HEK293T (cell line): ENCODE measurements at regions not wholly inside any gene's neighbourhood (a gene's known extent, or its start where the extent isn't known, plus 50 kb on each side); places are given as distances from the start of the nearest gene placed in this dataset.

Source experiments
- CTCF ChIA-PET: fragments of 350-600 bp; formaldehyde crosslinking; extraction: SDS; loops from one replicate; lab custom pipeline; 2021; ENCODE audit warnings: antibody characterized with exemption, inconsistent platforms; lab: Yijun Ruan, JAX
- POLR2A ChIA-PET: fragments of 350-600 bp; formaldehyde crosslinking; extraction: SDS; loops from one replicate; lab custom pipeline; 2020; ENCODE audit warnings: antibody characterized with exemption, inconsistent platforms; lab: Yijun Ruan, JAX
- DNase-seq: peaks from one replicate; pipeline ENCODE4 v3.0.0; 2012; ENCODE audit warnings: mixed read lengths; ENCODE audit errors: extremely low spot score
- ARNT ChIP-seq: fragments of 450-650 bp; IDR thresholded peaks from 2 replicates; pipeline ENCODE4 v1.6.1; 2017; ENCODE audit warnings: mild to moderate bottlenecking
- BHLHE40 ChIP-seq: fragments of 450-650 bp; IDR thresholded peaks from 2 replicates; pipeline ENCODE4 v1.6.1; 2016; ENCODE audit warnings: mild to moderate bottlenecking, moderate library complexity, borderline replicate concordance
- CTBP1 ChIP-seq: fragments of 450-650 bp; IDR thresholded peaks from 2 replicates; pipeline ENCODE4 v1.6.1; 2016; ENCODE audit warnings: borderline replicate concordance
- ELF4 ChIP-seq: fragments of 450-650 bp; IDR thresholded peaks from 2 replicates; pipeline ENCODE4 v1.6.1; 2017; ENCODE audit warnings: antibody characterized with exemption
- FOXA1 ChIP-seq: fragments of 450-650 bp; IDR thresholded peaks from 2 replicates; pipeline ENCODE4 v1.6.1; 2016; ENCODE audit warnings: mild to moderate bottlenecking
- FOXK2 ChIP-seq: fragments of 450-650 bp; IDR thresholded peaks from 2 replicates; pipeline ENCODE4 v1.6.1; 2016; ENCODE audit warnings: mild to moderate bottlenecking
- FOXM1 ChIP-seq: fragments of 450-650 bp; IDR thresholded peaks from 2 replicates; pipeline ENCODE4 v1.6.1; 2017; ENCODE audit warnings: mild to moderate bottlenecking, borderline replicate concordance
- HDGF ChIP-seq: fragments of 450-650 bp; IDR thresholded peaks from 2 replicates; pipeline ENCODE4 v1.6.1; 2017; ENCODE audit warnings: antibody characterized with exemption, borderline replicate concordance
- L3MBTL2 ChIP-seq: fragments of 450-650 bp; conservative IDR thresholded peaks from 2 replicates; pipeline ENCODE4 v1.6.1; 2016; ENCODE audit warnings: mild to moderate bottlenecking
- LEF1 ChIP-seq: fragments of 450-650 bp; IDR thresholded peaks from 2 replicates; pipeline ENCODE4 v1.6.1; 2017; ENCODE audit warnings: mild to moderate bottlenecking, borderline replicate concordance
- NFRKB ChIP-seq: fragments of 450-650 bp; IDR thresholded peaks from 2 replicates; pipeline ENCODE4 v1.6.1; 2016; ENCODE audit warnings: mild to moderate bottlenecking, moderate library complexity
- SP1 ChIP-seq: fragments of 450-650 bp; IDR thresholded peaks from 2 replicates; pipeline ENCODE4 v1.6.1; 2017
- SUZ12 ChIP-seq: fragments of 450-650 bp; IDR thresholded peaks from 2 replicates; pipeline ENCODE4 v1.6.1; 2016; ENCODE audit warnings: mild to moderate bottlenecking
- TARDBP ChIP-seq: fragments of 450-650 bp; IDR thresholded peaks from 2 replicates; pipeline ENCODE4 v1.6.1; 2016
- ZNF384 ChIP-seq: fragments of 450-650 bp; IDR thresholded peaks from 2 replicates; pipeline ENCODE4 v1.6.1; 2016
- TF ChIP-seq, protein P1 (sequence below): fragments of 450-650 bp; IDR thresholded peaks from 2 replicates; pipeline ENCODE4 v1.6.1; 2016

DNA sequence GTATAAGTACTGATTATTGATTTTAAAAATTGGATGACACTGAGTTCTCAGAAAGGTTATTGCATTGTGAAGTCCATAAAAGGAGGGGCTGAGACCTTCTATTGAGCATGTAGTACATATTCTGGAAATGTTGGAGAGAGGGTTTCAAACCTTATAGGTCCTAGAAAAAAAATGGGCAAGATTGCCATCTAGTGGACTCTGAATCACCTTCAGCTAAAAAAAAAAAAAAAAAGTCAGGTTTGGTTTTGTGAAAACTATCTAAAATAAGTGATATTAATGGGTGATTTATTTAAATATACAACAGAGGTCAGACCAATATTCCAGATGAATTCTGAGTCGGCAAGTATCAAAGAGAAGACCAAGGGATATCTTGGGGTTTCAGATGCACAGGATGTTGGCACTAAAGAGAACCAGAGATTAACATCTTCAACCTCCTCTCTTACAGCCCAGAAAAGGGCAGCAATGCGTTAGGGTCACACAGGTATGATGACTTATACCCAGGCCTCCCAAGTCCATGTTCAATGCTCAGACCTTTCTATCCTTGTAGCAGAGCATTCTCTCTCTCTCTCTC lies 109.8 kb upstream of the NMUR2 start:
- CTCF ChIA-PET = interaction anchor here (0.6 to 1.8 kb wide), 7 partner anchors 9 to 1865 kb away, joined by 3 to 8 read pairs (median 3); no protein-coding TSS in a partner anchor
- POLR2A ChIA-PET = no interaction called here
- no peak for TF ChIP-seq SP1
- TF ChIP-seq ZNF384 = peak; percentile 89
- TF ChIP-seq NFRKB = no peak
- TF ChIP-seq L3MBTL2 = no peak
- TF ChIP-seq ARNT = no peak
- TF ChIP-seq TARDBP = no peak
- peak; percentile 15 for DNase-seq

DNA sequence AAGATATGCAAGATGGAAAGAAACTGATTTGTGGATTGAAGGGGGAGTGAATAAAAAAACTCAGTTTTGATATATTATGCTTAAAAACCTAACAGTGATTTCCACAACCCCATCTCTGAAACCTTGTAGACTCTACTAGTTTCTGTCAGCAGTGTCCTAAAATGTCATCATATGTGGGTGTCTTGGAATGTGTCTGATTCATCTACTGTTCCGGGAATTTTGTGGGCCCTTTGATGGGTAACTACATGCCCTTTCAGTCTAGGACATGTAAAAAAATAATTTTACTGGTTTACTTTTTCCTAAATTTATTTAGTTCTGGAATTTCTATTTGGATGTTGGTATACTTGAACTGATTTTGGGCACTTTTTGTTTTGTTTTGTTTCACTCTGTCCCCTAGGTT lies 118.9 kb upstream of the NMUR2 start:
- no peak for TF ChIP-seq ARNT
- TF ChIP-seq NFRKB = no peak
- no peak for TF ChIP-seq BHLHE40
- TF ChIP-seq HDGF = no peak
- no peak for TF ChIP-seq ZNF384
- no peak for TF ChIP-seq LEF1
- TF ChIP-seq FOXM1 = no peak
- TF ChIP-seq FOXK2 = no peak
- TF ChIP-seq ELF4 = no peak
- no peak for TF ChIP-seq CTBP1
- TF ChIP-seq FOXA1 = no peak
- TF ChIP-seq TARDBP = no peak
- TF ChIP-seq, protein P1, sequence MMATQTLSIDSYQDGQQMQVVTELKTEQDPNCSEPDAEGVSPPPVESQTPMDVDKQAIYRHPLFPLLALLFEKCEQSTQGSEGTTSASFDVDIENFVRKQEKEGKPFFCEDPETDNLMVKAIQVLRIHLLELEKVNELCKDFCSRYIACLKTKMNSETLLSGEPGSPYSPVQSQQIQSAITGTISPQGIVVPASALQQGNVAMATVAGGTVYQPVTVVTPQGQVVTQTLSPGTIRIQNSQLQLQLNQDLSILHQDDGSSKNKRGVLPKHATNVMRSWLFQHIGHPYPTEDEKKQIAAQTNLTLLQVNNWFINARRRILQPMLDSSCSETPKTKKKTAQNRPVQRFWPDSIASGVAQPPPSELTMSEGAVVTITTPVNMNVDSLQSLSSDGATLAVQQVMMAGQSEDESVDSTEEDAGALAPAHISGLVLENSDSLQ = no peak
- no peak for TF ChIP-seq SP1
- ChIA-PET CTCF (interaction anchor here (0.7 kb wide), 1 partner anchor 8 kb away, joined by 4 read pairs; no protein-coding TSS in a partner anchor), POLR2A (no interaction called here)
- no peak for DNase-seq

DNA sequence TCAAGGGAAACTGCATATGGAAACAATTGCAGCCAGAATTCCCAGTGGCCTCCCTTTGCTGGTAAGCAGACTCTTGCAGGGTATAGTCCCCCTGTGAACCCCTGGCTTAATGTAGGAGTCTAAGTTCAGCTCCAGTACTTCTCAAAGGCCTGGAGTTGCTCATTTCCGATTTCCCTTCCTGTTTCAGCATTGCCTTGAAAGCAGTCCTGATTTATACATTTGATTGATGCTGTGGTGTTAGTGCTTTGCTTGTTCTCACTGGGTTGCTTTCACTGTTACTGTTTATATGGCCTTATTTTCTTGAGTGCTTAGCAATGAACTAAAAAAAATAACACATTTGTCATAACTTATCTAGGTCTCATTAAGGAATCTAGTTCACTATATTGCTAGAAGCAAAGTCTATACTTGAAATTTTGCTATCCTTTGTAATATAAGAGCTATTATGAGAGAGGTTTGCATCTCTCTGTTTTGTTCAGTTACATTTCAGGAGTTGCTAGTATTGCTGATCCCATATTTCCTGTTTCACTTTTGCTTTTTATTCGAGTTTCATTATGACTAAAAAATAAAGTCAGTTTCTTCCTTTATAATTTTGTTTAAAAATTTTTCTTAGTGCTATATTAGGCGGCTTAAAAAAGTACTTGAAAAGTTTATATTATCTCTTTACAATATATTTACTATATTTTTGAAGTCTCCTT lies 122.4 kb upstream of the NMUR2 start:
- CTCF ChIA-PET = no interaction called here
- POLR2A ChIA-PET = no interaction called here

DNA sequence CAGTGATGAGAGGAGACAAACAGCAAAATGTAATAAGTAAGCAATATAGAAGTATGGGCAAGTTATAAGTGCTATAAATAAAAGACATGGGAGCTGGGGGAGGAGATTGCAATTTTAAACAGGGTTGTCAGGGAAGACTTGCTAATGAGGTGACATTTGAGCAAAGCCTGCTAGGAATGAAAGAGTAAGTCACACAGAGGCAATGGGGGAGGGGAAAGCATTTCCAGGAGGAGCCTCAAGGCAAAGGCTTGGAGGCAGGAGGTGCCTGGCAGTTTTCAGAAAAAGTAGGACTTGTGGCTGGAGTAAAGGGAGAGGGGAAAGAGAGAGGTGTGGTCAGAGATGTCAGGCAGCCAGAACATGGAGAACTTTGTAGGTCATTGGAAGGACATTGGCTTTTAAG lies 124.4 kb upstream of the NMUR2 start:
- no peak for DNase-seq
- TF ChIP-seq HDGF (no peak), SP1 (no peak), BHLHE40 (no peak), LEF1 (no peak)
- CTCF ChIA-PET = interaction anchor here (1.4 kb wide), 1 partner anchor 14 kb away, joined by 4 read pairs; no protein-coding TSS in a partner anchor
- POLR2A ChIA-PET = no interaction called here

More for the DNA sequence above, 122.4 kb upstream of the NMUR2 start:
- TF ChIP-seq ELF4 (no peak), L3MBTL2 (no peak), ZNF384 (no peak), ARNT (no peak), SUZ12 (no peak), FOXK2 (no peak), NFRKB (no peak), LEF1 (no peak)
- DNase-seq = no peak

DNA sequence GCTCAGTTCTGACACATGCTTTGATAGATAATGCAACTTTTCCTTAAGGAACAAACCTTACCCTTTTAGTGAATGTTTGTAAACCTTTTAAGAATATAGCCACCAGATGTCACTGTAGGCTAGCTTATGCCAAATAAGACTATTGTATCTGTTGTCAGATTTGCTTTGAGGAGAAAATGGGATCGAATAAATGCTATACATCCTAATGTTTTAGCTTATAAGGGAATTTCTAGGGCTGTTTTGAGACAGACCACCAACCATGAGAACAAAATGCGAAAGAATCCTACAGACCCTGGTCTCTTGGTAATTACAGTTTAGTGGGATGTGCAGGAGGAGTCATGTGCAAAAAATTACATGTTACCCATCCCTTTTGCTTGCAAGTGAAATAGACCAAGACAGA lies 127.6 kb upstream of the NMUR2 start:
- no peak for TF ChIP-seq L3MBTL2
- TF ChIP-seq FOXA1 = no peak
- no peak for TF ChIP-seq HDGF
- no peak for TF ChIP-seq SUZ12
- no peak for TF ChIP-seq TARDBP
- no peak for TF ChIP-seq BHLHE40
- no peak for TF ChIP-seq CTBP1
- no peak for TF ChIP-seq ZNF384
- peak; percentile 31 for DNase-seq
- ChIA-PET POLR2A (no interaction called here), CTCF (interaction anchor here (0.6 to 3.4 kb wide), 3 partner anchors 1432 to 1584 kb away, joined by 3 to 32 read pairs (median 3); no protein-coding TSS in a partner anchor)

DNA sequence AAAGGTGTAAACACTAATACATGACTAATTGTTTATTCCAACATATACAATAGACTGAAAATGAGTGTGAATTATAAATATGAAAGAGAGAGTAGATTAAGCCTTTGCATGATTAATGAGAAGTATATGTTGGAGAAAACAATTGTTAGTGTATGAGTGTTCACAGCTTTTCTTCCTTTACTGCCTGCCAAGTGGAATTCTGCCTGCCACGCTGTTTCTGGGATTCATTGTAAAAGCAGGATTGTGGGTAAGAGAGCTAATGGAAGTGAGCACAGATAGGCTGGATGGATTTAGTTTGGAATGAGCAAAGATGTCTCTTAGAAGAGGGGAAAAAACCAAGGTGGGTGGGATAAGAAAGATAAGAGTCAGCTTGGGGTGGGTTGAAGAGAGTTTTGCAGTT lies 129.6 kb upstream of the NMUR2 start:
- CTCF ChIA-PET = interaction anchor here (3.4 kb wide), 1 partner anchor 1430 kb away, joined by 32 read pairs; no protein-coding TSS in a partner anchor

More for the DNA sequence above, 129.6 kb upstream of the NMUR2 start:
- POLR2A ChIA-PET = no interaction called here
- DNase-seq = no peak
- TF ChIP-seq HDGF (no peak), CTBP1 (no peak), SUZ12 (no peak), LEF1 (no peak), NFRKB (no peak), L3MBTL2 (no peak), ARNT (no peak), SP1 (no peak), FOXK2 (no peak), FOXA1 (no peak)
- TF ChIP-seq, protein P1 = no peak
